Fibroblast of the aortic adventitia (primary cell): ENCODE measurements at regions not wholly inside any gene's neighbourhood (a gene's known extent, or its start where the extent isn't known, plus 50 kb on each side); places are given as distances from the start of the nearest gene placed in this dataset.

ENCODE experiments used
- DNase-seq: peaks from one replicate; pipeline ENCODE4 v3.0.0-alpha.2; 2010; ENCODE audit warnings: low read depth
- H3K4me3 ChIP-seq: 2 replicates; pipeline ENCODE4 v1.5.1; 2011; ENCODE audit warnings: low read depth, mild to moderate bottlenecking, control low read depth, low read length, moderate library complexity
- CTCF ChIP-seq: IDR thresholded peaks from 2 replicates; pipeline ENCODE4 v1.5.1; 2011; ENCODE audit warnings: mild to moderate bottlenecking, low read length, control low read depth, inconsistent platforms; ENCODE audit not compliant: insufficient read depth

GRCh38 chr10:107443326-107443725, 278.8 kb upstream of the SORCS1 start:
- no peak for DNase-seq
- H3K4me3 ChIP-seq, result no peak overlapping the region
- TF ChIP-seq CTCF, result no peak

- H3K4me3 ChIP-seq, result no peak overlapping the region
- peak; percentile 10 for DNase-seq
Observed at GRCh38 chr10:107442035-107442505, 277.6 kb upstream of the SORCS1 start.

GRCh38 chr10:107440741-107441140, 276.2 kb upstream of the SORCS1 start:
- no peak for DNase-seq
- no peak for TF ChIP-seq CTCF
- H3K4me3 ChIP-seq, result no peak overlapping the region

More at GRCh38 chr10:107442035-107442505, 277.6 kb upstream of the SORCS1 start:
- TF ChIP-seq CTCF, result no peak

- no peak overlapping the region for H3K4me3 ChIP-seq
- no peak for TF ChIP-seq CTCF
- DNase-seq, result no peak
Observed at GRCh38 chr10:107437921-107438320, 273.4 kb upstream of the SORCS1 start.

- no peak for TF ChIP-seq CTCF
- no peak overlapping the region for H3K4me3 ChIP-seq
- no peak for DNase-seq
Observed at GRCh38 chr10:107436568-107436967, 272.1 kb upstream of the SORCS1 start.

GRCh38 chr10:107434854-107435253, 270.3 kb upstream of the SORCS1 start:
- H3K4me3 ChIP-seq, result no peak overlapping the region
- no peak for TF ChIP-seq CTCF
- DNase-seq, result no peak

- TF ChIP-seq CTCF, result no peak
- DNase-seq, result no peak
- H3K4me3 ChIP-seq, result no peak overlapping the region
Observed at GRCh38 chr10:107434201-107434600, 269.7 kb upstream of the SORCS1 start.
